ENCODE measurements at regions not wholly inside any gene's neighbourhood (a gene's known extent, or its start where the extent isn't known, plus 50 kb on each side); places are given as distances from the start of the nearest gene placed in this dataset.

GRCh38 chr14:104474495-104475213, 104.9 kb upstream of the C14orf180 start:
- TF ChIP-seq CTCF (IDR thresholded peaks at IDR 0.05; ENCODE audit: partially characterized antibody, unreplicated experiment) = no peak
- peaks cover 6% of the 10 kb centered on the region for H3K36me3 Mint-ChIP-seq (ENCODE audit: unreplicated experiment)
- no peak overlapping the region for H3K4me3 Mint-ChIP-seq (ENCODE audit: unreplicated experiment)
- H3K27ac Mint-ChIP-seq (ENCODE audit: unreplicated experiment) = no peak overlapping the region
- H3K9me3 Mint-ChIP-seq (ENCODE audit: unreplicated experiment) = peaks cover 5% of the 10 kb centered on the region
- H3K4me1 Mint-ChIP-seq (ENCODE audit: low read depth, unreplicated experiment) = peaks cover 9% of the 10 kb centered on the region
- no peak for DNase-seq
- peaks cover 11% of the 10 kb centered on the region for H3K27me3 Mint-ChIP-seq (ENCODE audit: unreplicated experiment)

GRCh38 chr14:104475256-104475655, 104.3 kb upstream of the C14orf180 start:
- H3K9me3 Mint-ChIP-seq (ENCODE audit: unreplicated experiment) = peaks cover 3% of the 10 kb centered on the region
- no peak overlapping the region for H3K4me3 Mint-ChIP-seq (ENCODE audit: unreplicated experiment)
- H3K4me1 Mint-ChIP-seq (ENCODE audit: low read depth, unreplicated experiment) = peaks cover 9% of the 10 kb centered on the region
- no peak overlapping the region for H3K27ac Mint-ChIP-seq (ENCODE audit: unreplicated experiment)
- peaks cover 6% of the 10 kb centered on the region for H3K36me3 Mint-ChIP-seq (ENCODE audit: unreplicated experiment)
- TF ChIP-seq CTCF (IDR thresholded peaks at IDR 0.05; ENCODE audit: partially characterized antibody, unreplicated experiment) = no peak
- peaks cover 11% of the 10 kb centered on the region for H3K27me3 Mint-ChIP-seq (ENCODE audit: unreplicated experiment)
- DNase-seq = no peak

- H3K36me3 Mint-ChIP-seq (ENCODE audit: unreplicated experiment) = peaks cover 6% of the 10 kb centered on the region
- H3K27me3 Mint-ChIP-seq (ENCODE audit: unreplicated experiment) = peaks cover 11% of the 10 kb centered on the region
- H3K9me3 Mint-ChIP-seq (ENCODE audit: unreplicated experiment) = peaks cover 3% of the 10 kb centered on the region
- no peak overlapping the region for H3K27ac Mint-ChIP-seq (ENCODE audit: unreplicated experiment)
- H3K4me3 Mint-ChIP-seq (ENCODE audit: unreplicated experiment) = no peak overlapping the region
- no peak for DNase-seq
- TF ChIP-seq CTCF (IDR thresholded peaks at IDR 0.05; ENCODE audit: partially characterized antibody, unreplicated experiment) = no peak
- H3K4me1 Mint-ChIP-seq (ENCODE audit: low read depth, unreplicated experiment) = peaks cover 9% of the 10 kb centered on the region
These were observed 103.8 kb upstream of the C14orf180 start for GRCh38 chr14:104475802-104476201.

- H3K27ac Mint-ChIP-seq (ENCODE audit: unreplicated experiment) = no peak overlapping the region
- peaks cover 12% of the 10 kb centered on the region for H3K27me3 Mint-ChIP-seq (ENCODE audit: unreplicated experiment)
- no peak for DNase-seq
- H3K4me1 Mint-ChIP-seq (ENCODE audit: low read depth, unreplicated experiment) = peaks cover 9% of the 10 kb centered on the region
- no peak overlapping the region for H3K4me3 Mint-ChIP-seq (ENCODE audit: unreplicated experiment)
- H3K36me3 Mint-ChIP-seq (ENCODE audit: unreplicated experiment) = peaks cover 10% of the 10 kb centered on the region
- peaks cover 7% of the 10 kb centered on the region for H3K9me3 Mint-ChIP-seq (ENCODE audit: unreplicated experiment)
- no peak for TF ChIP-seq CTCF (IDR thresholded peaks at IDR 0.05; ENCODE audit: partially characterized antibody, unreplicated experiment)
These were observed 103.1 kb upstream of the C14orf180 start for GRCh38 chr14:104476437-104476836.

GRCh38 chr14:104477117-104477623, 102.4 kb upstream of the C14orf180 start:
- peaks cover 9% of the 10 kb centered on the region for H3K27me3 Mint-ChIP-seq (ENCODE audit: unreplicated experiment)
- H3K4me3 Mint-ChIP-seq (ENCODE audit: unreplicated experiment) = no peak overlapping the region
- peaks cover 10% of the 10 kb centered on the region for H3K9me3 Mint-ChIP-seq (ENCODE audit: unreplicated experiment)
- H3K27ac Mint-ChIP-seq (ENCODE audit: unreplicated experiment) = no peak overlapping the region
- DNase-seq = no peak
- H3K4me1 Mint-ChIP-seq (ENCODE audit: low read depth, unreplicated experiment) = peaks cover 9% of the 10 kb centered on the region
- TF ChIP-seq CTCF (IDR thresholded peaks at IDR 0.05; ENCODE audit: partially characterized antibody, unreplicated experiment) = no peak
- H3K36me3 Mint-ChIP-seq (ENCODE audit: unreplicated experiment) = peaks cover 10% of the 10 kb centered on the region

Measured in glutamatergic neuron (in vitro differentiated cells).